ENCODE measurements at regions not wholly inside any gene's neighbourhood (a gene's known extent, or its start where the extent isn't known, plus 50 kb on each side); places are given as distances from the start of the nearest gene placed in this dataset.

DNA sequence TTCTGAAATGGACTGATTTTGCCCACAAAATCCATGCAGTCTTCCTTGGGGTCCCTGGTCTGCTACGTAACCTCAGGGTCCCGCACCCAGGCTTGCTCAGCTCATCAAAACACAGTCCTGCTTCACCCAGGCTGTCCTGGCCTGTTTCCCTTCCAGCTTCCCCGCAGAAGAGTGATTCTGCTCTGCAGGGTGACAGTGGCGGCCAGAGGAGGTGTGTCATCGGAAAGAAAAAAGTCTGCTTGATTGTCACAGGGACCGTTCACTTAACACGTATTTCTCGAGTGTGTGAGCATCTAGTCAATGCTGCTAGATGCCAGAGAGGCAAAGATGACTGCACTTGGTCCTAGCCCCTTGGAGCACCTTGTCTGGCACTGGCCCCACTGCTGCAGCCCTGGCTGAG, 50.1 kb upstream of the ABHD2 start:
- no peaks in the 10 kb centered on the region for H3K79me2 ChIP-seq (ENCODE audit: control insufficient read depth, insufficient read depth, low read length)
- H3K27me3 ChIP-seq (ENCODE audit: control insufficient read depth, insufficient read depth, low read length) = peaks cover 6% of the 10 kb centered on the region
- H3K4me1 ChIP-seq (ENCODE audit: control insufficient read depth, extremely low read depth, insufficient read depth, low read length) = peaks cover 2% of the 10 kb centered on the region
- H2AFZ ChIP-seq (ENCODE audit: low read length) = no peak overlapping the region
- DNase-seq (ENCODE audit: low read depth in 2 of 2) = no peak
- no peaks in the 10 kb centered on the region for H3K9me3 ChIP-seq (ENCODE audit: control insufficient read depth, insufficient read depth, low read depth, low read length)
- no peak overlapping the region for H3K4me3 ChIP-seq (replicated peaks in 1 of 4; ENCODE audit: control extremely low read depth in 1 of 4, insufficient read depth in 1 of 4, low read depth in 3 of 4, low read length in 4 of 4)
- H3K9ac ChIP-seq (ENCODE audit: insufficient read depth, low read length) = no peak overlapping the region
- no peak overlapping the region for H3K27ac ChIP-seq (ENCODE audit: insufficient read depth, low read length)
- H3K4me2 ChIP-seq (ENCODE audit: extremely low read depth, insufficient read depth, low read length) = no peak overlapping the region
- no peak for TF ChIP-seq EZH2 (IDR thresholded peaks at IDR 0.05; ENCODE audit: low read length, missing control alignments)
- TF ChIP-seq, protein P1, sequence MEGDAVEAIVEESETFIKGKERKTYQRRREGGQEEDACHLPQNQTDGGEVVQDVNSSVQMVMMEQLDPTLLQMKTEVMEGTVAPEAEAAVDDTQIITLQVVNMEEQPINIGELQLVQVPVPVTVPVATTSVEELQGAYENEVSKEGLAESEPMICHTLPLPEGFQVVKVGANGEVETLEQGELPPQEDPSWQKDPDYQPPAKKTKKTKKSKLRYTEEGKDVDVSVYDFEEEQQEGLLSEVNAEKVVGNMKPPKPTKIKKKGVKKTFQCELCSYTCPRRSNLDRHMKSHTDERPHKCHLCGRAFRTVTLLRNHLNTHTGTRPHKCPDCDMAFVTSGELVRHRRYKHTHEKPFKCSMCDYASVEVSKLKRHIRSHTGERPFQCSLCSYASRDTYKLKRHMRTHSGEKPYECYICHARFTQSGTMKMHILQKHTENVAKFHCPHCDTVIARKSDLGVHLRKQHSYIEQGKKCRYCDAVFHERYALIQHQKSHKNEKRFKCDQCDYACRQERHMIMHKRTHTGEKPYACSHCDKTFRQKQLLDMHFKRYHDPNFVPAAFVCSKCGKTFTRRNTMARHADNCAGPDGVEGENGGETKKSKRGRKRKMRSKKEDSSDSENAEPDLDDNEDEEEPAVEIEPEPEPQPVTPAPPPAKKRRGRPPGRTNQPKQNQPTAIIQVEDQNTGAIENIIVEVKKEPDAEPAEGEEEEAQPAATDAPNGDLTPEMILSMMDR (conservative IDR thresholded peaks at IDR 0.05 in 1 of 2, IDR thresholded peaks at IDR 0.05 in 1 of 2; ENCODE audit: low read depth in 1 of 2, low read length in 2 of 2) = no peak
- no peaks in the 10 kb centered on the region for H4K20me1 ChIP-seq (ENCODE audit: control insufficient read depth, extremely low read depth, insufficient read depth, low read length)
- H3K36me3 ChIP-seq (ENCODE audit: control insufficient read depth, insufficient read depth, low read length) = no peaks in the 10 kb centered on the region
